NK-92 treated with Interleukin-12 subunit alpha and Interleukin-12 subunit beta, amount 100 ng/mL, for 24 hours (cell line): ENCODE measurements at regions not wholly inside any gene's neighbourhood (a gene's known extent, or its start where the extent isn't known, plus 50 kb on each side); places are given as distances from the start of the nearest gene placed in this dataset.

ENCODE experiments used
- DNase-seq: peaks from one replicate; lab custom pipeline; 2025; lab: John Stamatoyannopoulos, UW

GRCh38 chr17:77001487-77001886 is 133.3 kb downstream of the MGAT5B start:
- DNase-seq: no peak

DNA sequence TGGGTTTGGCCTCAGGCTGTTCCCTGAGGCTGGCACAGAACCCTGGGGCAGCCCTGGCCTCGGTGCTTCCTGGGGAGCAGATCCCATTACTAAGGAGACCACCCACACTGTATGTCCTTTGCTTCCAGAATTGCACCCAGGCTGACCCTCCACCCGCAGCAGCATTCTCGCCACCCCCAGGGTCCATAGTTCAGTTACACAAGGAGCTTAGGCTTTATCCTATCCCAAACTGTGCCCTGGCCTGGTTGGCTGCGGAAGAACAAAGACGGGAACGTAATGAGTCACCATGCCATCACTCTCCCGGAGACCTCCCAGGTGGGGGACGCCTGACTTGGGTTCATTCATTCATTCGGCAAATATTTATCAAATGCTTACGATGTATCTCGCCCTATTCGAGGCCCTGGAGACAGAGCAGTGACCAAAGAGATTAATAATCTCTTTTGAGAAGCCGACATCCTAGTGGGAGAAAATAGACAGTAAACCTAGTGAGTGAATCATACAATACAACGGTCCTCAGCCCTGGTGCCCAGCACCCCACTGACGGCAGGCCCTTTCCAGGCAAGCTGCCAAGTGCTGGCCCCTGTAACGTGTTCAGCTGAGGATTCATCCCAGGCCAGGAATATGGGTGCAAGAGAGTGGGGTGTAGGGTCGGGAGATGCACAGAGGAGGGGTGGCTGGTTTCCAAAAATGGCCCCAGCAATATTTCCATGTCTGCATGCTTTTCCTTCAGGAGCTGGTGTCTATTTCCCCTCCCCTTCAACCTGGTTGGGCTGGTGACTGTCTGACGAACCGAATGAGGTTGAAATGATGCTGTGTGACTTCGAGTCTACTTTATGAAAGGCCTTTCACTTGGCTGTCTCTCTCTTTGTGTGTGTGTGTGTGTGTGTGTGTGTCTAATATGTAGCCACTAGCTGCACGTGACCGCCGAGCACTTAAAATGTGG is 134.2 kb downstream of the MGAT5B start:
- DNase-seq: no peak

- no peak for DNase-seq
These were observed 135.5 kb downstream of the MGAT5B start for GRCh38 chr17:77003699-77004098.

- DNase-seq: no peak
These were observed 133.7 kb upstream of the SEC14L1 start for GRCh38 chr17:77006971-77007649.

GRCh38 chr17:77009877-77010276 is 130.9 kb upstream of the SEC14L1 start:
- DNase-seq: no peak

DNA sequence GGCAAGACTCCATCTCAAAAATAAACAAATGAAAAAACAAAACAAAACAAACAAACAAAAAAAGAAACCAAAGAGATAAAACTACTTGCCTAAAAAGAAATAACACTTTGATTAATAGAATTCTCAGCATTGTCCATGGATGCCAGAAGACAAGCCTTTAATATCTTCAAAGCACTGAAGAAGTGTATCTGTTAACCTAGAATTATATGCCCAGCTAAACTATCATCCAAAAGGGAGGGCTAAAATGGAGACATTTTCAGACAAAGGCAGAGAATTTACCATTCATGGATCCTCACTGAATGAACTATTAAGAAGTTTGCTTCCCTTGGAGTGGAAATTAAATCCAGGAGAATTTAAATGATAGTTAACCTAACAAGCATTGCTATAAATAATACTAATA is 130.1 kb upstream of the SEC14L1 start:
- no peak for DNase-seq

- DNase-seq: peak; percentile 16
These were observed 129.4 kb upstream of the SEC14L1 start for GRCh38 chr17:77011173-77012011.

DNA sequence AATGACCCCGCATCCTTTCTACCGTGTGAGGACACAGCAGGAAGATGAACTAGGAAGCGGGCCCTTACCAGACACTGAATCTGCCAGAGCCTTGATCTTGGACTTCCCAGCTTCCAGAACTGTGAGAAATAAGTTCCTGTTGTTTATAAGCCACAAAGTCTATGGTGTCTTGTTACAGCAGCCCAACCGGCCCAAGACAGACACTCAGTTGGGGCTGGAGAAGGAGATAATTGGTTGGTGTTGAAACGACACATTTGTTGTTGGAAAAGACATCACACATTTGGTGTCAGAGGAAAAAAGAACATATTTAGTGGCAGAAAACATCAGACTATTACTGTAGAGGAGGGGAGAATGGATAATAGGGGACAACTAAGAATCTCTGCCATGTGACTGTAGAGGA is 122.3 kb upstream of the SEC14L1 start:
- no peak for DNase-seq

- DNase-seq: no peak
These were observed 120.8 kb upstream of the SEC14L1 start for GRCh38 chr17:77019893-77020379.

DNA sequence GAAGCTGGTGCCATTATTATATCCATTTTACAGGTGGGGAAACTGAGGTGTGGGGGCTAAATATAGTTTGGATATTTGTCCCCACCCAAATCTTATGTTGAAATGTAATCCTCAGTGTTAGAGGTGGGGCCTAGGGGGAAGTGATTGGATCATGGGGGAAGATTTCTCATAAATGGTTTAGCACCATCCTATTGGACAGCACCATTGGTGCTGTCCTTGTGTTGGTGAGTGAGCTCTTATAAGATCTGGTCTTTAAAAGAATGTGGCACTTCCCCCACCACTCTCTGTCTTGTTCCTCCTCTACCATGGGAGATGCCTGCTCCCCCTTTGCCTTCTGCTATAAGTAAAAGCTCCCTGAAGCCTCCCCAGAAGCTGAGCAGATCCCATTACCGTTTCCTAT is 119.8 kb upstream of the SEC14L1 start:
- DNase-seq: no peak

DNA sequence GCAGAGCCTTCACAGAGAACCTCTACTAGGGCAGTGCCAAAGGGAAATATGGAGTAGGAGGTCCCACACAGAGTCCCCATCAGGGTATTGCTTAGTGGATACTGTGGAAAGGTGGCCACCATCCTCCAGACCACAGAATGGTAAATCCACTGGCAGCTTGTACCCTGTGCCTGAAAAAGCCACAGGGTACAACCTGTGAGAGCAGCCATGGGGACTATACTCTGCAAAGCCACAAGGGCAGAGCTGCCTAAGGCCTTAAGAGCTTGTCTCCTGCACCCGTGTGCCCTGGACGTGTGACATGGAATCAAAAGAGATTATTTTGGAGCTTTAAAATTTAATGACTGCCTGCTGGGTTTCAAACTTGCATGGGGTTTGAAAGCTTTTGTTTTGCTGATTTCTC is 118.0 kb upstream of the SEC14L1 start:
- DNase-seq: no peak

DNA sequence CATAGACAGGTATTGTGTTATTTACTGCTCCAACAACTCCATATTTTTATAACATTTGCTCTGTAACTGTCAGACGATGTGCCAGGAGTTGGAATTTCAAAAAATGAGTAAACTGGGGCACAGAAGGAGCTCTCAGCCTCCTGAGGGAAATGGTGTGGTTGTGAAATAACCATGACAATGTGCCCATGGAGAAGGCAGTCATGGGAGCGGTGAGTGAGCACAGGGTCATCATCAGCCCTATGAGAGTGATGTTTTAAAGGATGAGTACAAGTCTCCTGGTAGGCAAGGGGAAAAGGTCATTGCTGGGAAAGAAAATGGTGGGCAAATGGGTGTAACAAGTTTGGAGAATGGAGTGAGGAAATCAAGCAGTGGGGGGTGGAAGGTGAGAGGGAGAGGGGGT is 115.0 kb upstream of the SEC14L1 start:
- DNase-seq: no peak

DNA sequence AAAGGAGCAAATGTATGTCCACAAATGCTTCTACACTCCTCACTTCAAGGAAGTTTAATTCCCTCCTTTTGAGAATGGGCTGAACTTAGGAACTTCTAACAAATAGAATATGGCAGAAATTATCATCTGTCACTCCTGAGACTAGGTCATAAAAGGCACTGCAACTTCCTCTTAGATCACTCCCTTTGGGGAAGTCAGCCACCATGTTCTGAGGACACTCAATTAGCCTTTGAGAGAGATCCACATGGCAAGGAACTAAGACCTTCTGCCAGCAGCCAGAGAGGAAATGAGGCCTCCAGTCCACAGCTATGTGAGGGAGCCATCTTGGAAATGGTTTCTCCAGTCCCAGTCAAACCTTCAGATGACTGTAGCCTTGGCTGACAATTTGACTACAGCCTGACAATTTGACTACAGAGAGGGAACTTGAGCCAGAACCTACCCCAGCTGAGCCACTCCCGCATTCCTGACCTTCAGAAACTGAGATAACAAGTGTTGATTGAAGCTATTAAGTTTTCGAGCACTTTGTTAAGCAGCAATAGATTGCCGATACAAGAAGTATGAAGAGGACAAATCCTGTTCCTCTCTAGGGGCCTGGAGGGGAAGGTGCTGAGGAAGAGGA is 113.4 kb upstream of the SEC14L1 start:
- no peak for DNase-seq

- no peak for DNase-seq
These were observed 111.9 kb upstream of the SEC14L1 start for GRCh38 chr17:77028900-77029299.

DNA sequence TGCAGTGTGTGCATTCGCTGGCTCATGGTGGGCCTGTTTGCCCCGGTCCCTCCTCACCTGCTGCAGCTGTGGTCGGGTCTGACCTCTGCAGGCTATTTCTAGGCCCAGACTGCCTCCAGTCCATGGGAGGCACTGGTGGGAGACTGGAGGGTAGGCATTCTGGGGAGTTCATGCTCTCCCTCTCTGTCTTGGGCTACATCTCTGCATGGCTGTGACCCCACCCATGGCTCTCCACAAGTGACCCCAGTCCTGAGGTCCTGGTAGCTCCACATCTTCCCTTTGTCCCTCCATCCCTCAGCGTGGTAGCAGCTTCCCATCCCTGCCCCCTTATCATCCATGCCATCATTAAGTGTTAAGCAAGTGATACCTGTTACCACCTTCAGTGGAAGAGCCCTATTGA is 107.8 kb upstream of the SEC14L1 start:
- DNase-seq: no peak

GRCh38 chr17:77033892-77034404 is 106.8 kb upstream of the SEC14L1 start:
- DNase-seq: no peak

GRCh38 chr17:77034677-77035424 is 105.9 kb upstream of the SEC14L1 start:
- DNase-seq: no peak

DNA sequence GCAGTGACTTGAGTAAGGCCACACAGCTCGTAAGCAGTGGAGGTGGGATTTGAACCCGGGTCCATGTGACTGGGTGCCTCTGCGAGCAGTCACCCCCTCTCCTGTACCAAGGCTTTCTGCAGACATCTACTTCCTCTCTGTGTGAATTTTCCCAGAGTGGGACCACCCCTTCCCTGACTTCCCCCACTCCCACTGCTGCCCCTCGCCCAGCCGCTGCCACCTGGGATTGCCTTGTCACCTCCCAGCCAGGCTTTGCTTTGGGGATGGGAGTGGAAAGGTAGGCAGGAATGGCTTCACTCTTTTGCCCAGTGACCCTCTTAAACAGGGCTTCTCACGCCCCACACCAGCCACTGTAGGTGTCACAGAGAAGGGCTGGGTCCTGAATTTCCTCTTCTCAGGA is 105.2 kb upstream of the SEC14L1 start:
- DNase-seq: no peak

- DNase-seq: no peak
These were observed 104.5 kb upstream of the SEC14L1 start for GRCh38 chr17:77036136-77036840.

GRCh38 chr17:77036841-77037381 is 103.9 kb upstream of the SEC14L1 start:
- no peak for DNase-seq
